Activated CD8-positive, alpha-beta memory T cell treated with anti-CD3 and anti-CD28 coated beads, Interleukin-2, amount 50 U/mL, for 24 hours (primary cell): ENCODE measurements at regions not wholly inside any gene's neighbourhood (a gene's known extent, or its start where the extent isn't known, plus 50 kb on each side); places are given as distances from the start of the nearest gene placed in this dataset.

Source experiments
- DNase-seq: peaks from one replicate; pipeline ENCODE4 v3.0.0-alpha.2; 2020; ENCODE audit errors: extremely low read depth

DNA sequence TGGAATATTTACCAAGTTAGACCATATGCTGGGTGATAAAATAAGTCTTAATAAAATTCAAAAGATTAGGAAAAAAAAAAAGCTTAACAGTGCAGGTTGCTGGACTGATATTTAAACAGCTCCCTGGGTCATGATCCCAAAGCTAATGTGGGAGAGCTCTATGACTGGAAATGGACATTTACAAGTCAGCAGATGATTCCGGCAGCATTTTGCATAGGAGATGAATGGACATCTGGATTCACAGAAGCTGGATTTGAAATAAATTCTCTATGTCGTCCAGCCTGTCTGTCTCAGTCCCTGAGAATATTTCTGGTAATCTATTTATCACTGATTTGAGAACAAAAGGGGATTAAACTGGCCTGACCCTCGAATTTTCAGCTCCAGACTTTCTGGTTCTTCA, 52.3 kb upstream of the KLHL25 start:
- DNase-seq = no peak

- DNase-seq = no peak
These were observed 55.2 kb upstream of the KLHL25 start for GRCh38 chr15:85849946-85850345.

- DNase-seq = no peak
These were observed 58.2 kb upstream of the KLHL25 start for GRCh38 chr15:85852969-85853368.

DNA sequence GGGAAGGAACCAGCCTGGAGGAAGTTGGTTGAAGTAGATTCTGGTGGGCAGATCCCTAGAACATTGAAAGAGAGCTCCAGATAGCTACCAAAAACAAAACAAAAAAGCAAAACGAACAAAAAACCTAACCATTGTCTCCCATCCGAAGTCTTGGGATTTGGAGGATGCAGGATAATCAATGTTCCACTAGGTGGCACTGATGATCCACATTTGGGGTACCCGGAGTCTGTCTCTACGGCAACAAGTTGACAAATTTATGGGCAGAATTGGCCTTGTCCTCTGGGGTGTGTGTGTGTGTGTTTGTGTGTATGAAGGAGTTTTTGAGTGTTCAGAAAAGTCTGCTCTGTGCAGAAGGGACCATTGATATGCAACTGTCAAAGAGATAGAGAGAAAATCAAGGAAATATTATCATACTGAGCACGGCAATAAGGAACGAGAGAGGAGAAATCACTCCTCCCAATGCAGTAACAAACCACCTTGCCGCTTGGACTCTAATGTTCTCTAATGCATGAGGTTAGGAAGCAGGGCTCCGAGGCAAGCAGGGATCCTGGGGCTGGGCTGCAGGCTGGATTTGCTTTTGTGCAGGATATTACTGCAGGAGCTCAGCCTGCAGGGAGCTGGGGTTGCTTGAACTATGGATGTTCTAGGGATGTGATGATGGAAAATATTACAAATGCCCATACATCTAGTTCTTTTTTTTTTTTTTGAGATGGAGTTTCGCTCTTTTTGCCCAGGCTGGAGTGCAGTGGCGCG, 59.8 kb upstream of the KLHL25 start:
- DNase-seq = no peak

GRCh38 chr15:85858586-85859375, 64.1 kb upstream of the KLHL25 start:
- peak; percentile 39 for DNase-seq

DNA sequence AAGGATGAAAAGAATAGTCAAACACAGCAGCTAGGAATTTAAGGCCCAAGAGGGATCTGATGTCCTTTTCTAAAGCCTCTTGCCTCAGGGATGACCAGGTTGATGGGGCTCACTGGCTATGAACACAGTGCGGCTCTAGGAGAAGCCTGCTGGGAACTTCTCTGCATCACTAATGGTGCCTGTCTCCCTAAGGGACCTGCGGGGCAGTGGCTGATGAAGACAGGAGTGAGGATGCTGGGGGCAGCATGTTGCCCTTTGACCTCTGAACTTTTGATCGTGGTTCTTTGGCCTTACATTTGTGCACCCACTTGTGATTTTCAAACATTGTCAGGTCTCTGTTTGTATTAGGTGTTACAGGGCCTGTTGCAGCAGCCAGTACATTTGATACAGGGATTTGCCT, 64.9 kb upstream of the KLHL25 start:
- DNase-seq = no peak

DNA sequence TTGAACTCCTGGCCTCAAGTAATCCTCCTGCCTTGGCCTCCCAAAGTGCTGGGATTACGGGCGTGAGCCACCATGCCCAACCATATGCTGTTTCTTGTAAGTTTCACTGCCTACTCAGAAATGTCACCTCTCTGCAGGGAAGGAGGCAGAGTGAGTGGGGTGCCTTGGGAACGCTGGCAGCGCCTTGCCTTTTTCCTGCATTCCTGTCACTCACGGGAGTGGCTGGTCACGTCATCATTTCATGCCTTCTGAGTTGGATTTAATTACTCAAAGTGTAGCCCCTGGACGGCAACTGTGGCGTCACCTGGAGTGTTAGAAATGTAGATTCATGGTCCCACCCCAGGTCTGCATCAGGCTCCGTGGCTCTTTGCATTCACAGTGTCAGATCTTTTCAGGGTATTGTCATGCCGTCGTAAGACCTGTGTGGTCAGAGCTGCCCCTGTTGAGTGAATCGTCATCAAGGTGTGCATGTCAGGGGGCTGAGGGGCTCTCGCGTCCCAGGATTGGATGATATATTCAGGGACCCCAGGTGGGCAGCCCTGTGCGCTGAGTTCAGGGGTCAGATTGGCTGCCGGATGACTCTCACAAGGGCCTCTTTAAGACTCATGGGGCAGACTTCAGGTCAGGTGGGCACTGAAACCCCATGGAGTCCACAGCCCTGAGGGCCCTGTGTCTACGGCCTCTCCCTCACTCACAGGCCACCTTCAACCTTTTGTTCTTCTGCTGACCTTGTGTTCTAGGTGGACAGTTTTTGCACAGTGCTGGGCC, 65.9 kb upstream of the KLHL25 start:
- DNase-seq = no peak

DNA sequence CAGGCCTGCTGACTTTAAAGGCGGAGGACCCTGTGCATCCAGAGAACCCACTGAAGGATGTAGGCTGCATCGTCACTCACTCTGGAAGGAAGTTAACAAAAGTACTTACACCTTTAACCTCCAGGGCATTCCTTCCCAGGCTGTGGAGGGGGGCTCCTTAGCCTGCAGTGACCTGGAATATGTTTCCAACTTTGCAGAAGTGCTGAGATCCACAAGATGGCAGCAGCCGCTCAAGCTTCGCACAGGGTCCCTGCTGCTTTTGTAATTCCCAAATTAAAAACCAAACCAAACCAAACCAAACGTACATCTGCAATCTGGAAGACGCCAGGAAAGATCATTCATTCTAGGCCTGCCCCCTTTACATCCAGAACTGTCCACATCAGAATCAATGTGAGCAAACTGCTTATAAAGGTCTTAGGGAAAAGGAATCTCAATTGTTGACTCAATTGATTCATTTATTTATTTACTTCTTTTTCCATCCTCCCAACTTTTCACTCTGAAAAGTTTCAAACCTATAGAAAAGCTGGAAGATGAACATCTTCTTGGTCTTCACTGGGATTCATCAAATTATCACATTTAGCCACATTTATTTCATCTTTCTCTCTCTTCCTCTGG, 70.5 kb upstream of the KLHL25 start:
- DNase-seq = no peak

GRCh38 chr15:85867250-85867649, 72.5 kb upstream of the KLHL25 start:
- DNase-seq = no peak

DNA sequence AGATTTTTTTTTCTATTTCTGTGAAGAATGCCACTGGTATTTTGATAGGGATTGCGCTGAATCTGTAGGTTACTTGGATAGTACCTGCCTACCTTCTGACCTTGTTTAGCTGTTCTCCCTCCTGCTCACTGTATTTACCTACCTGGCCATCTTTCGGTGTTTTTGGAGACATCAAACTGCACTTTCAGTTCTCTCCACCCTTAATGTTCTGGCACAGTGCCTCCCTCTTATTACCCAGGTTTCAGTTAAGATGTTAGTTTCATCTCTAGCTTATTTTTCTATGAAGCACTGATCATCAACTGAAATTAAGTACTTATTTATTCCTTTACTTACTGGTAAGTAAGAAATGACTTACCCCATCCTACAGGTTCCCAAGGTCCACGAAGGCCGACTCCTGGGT, 74.4 kb upstream of the KLHL25 start:
- no peak for DNase-seq

- DNase-seq = no peak
These were observed 75.7 kb upstream of the KLHL25 start for GRCh38 chr15:85870216-85871014.

GRCh38 chr15:85871545-85871944, 76.8 kb upstream of the KLHL25 start:
- DNase-seq = no peak

DNA sequence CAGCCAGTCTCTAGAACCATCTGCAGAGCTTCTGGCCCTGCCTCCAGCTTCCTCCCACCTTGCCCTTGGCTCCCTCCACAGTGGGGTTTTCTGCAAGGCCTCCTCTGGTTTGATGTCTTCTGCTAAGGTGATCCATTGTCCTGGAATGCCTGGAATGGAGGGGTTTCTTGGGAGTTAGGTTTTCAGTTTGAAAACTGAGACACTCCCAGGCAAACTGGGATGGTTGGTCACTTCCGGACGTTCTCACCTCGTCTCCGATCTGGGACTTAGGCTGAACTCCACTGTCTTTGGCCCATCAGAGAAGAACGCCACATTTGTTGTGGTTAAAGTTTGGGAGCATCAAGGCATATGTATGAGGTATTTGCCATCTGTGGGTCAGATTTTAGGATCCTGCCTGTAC, 77.4 kb upstream of the KLHL25 start:
- DNase-seq = no peak

DNA sequence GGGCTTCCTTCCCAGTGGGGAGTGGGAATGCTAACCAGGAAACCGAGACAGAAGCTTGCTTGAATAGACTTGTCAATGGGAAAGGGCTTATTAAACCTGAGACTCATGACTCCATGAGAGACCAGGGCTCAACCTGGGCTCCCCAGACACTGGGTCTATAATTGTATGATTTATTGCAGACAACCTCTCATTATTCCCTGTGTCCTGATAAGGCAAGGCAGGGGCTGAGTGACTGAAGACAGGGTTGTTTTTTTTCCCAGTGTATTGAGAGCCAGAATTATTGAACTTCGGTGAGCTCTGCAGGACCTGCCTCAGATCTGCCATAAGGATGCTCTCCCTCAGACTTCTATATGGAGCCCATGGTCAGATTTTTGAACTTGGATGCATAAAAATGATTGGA, 79.5 kb upstream of the KLHL25 start:
- no peak for DNase-seq

DNA sequence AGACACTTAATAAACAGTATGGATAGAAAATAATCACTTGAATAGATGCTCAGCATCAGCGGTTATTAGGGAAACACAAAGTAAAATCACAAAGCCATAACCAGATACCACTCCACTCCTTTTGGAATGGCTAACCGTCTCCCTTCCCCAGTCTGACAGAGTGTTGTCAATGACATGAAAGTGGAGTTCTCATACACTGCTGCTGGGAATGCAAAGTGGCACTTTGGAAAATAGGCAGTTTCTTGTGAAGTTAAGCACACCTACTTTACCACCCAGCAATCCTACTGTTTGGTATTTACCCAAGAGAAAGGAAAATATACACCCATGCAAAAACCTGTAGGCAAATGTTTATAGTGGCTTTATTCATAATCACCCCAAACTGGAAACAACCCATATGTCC, 81.0 kb upstream of the KLHL25 start:
- no peak for DNase-seq

DNA sequence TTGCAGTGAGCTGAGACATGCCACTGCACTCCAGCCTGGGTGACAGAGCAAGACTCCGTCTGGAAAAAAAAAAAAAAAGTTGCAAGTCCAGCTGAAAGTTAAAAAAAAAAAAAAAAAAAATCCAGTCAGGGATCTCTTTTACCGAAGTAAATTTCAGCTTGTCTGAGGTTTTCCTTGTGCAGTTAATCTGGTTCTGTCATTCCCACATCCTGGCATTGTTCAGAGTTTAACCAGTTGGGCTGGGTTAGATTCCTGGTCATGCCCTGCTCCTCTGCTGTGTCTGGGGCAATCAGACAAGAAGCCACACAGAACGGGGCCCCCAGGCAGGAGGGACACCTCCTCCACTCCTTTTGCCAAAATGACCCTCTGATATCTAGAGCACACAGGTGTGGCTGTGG, 84.1 kb upstream of the KLHL25 start:
- DNase-seq = no peak

DNA sequence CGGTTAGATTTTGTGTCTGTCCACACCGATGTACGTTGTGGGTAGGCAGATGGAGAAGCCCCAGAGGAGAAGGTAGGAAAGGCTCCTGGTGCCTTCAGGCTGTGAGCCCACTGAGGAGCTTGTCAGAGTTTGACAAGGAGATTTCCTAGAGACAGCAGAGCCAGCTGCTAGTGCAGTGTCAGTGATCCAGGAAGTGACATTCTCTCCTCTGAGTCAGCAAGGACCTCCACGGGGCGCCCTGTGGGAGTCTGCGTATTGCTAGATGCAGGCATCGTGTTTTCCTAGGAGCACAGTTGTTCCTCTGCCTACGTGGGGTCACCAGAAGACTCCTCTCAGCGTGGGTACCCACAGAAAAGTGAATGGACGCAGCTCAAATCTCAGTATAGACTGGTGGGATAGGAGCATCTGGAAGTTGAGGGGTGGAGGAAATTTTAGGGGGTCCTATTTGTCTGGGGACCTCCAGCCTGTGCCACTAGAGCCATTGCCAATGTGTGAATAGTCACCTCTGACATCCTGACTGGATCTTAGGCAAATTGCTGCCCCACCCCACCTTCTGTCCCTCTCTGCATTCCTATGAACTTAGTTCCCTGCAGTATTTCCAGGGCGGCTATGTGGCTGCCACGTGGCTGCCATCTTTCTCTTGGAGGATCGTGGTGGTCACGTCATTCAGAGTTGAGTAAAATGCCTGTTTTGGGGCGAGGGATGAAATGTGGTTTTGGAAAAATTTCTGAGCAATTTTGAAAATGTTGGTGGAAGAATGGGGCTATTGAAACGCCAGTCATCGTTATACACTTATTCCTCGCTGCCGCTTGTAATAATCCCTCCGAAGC, 84.8 kb upstream of the KLHL25 start:
- DNase-seq = no peak

- no peak for DNase-seq
These were observed 85.9 kb upstream of the KLHL25 start for GRCh38 chr15:85880501-85881190.

DNA sequence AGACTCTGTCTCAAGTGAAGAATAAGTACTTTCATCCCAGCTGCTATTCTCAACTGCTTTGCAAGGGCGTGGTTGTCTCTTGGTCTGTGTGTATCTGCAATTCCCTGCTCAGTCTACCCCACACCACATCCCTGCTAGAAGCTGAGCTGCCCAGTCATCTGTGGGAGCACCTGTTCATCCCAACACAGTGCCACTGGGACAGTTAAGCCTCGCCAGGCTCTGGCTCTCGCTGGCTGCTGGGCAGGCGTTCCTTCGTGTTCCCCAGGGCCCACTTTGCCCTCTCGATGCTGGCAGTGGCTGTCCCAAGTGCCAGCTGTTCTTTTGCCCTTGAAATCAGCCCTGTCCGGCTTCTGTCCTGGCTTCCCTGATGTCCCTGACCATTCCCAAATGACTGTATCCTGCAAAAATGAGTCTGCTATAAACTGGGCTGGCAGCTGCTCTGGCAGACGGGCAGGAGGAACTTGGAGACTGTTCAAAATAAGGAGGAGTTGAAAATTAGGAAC, 91.6 kb upstream of the KLHL25 start:
- DNase-seq = no peak
